Mesodermal cell (in vitro differentiated cells): ENCODE measurements at regions not wholly inside any gene's neighbourhood (a gene's known extent, or its start where the extent isn't known, plus 50 kb on each side); places are given as distances from the start of the nearest gene placed in this dataset.

Source experiments
- H3K27ac ChIP-seq: 2 replicates; pipeline ENCODE4 v1.7.0; 2013; ENCODE audit warnings: mild to moderate bottlenecking, low read depth, low read length, moderate library complexity; ENCODE audit not compliant: severe bottlenecking
- H3K36me3 ChIP-seq: 2 replicates; pipeline ENCODE4 v1.7.1; 2013; ENCODE audit warnings: mild to moderate bottlenecking, low read length, moderate library complexity; ENCODE audit not compliant: control insufficient read depth, insufficient read depth
- H3K4me1 ChIP-seq: one replicate; pipeline ENCODE4 v1.7.1; 2013; ENCODE audit warnings: mild to moderate bottlenecking, low read length; ENCODE audit not compliant: insufficient read depth, control insufficient read depth, poor library complexity, severe bottlenecking
- H3K4me3 ChIP-seq: 2 replicates; pipeline ENCODE4 v1.7.0; 2013; ENCODE audit warnings: low read length, control low read depth, mild to moderate bottlenecking; ENCODE audit not compliant: insufficient read depth, poor library complexity, severe bottlenecking; ENCODE audit errors: extremely low read depth
- H3K9me3 ChIP-seq: 2 replicates; pipeline ENCODE4 v1.7.1; 2013; ENCODE audit warnings: mild to moderate bottlenecking, low read length, moderate library complexity; ENCODE audit not compliant: control insufficient read depth
- WGBS, 2 experiments: methylation state at CpG; one replicate each; pipeline ENCODE4 v1.1.5; 2013; ENCODE audit warnings: missing lambda C conversion rate in 2 of 2; ENCODE audit not compliant: insufficient coverage in 2 of 2; 5-methylcytosine and 5-hydroxymethylcytosine counted together

DNA sequence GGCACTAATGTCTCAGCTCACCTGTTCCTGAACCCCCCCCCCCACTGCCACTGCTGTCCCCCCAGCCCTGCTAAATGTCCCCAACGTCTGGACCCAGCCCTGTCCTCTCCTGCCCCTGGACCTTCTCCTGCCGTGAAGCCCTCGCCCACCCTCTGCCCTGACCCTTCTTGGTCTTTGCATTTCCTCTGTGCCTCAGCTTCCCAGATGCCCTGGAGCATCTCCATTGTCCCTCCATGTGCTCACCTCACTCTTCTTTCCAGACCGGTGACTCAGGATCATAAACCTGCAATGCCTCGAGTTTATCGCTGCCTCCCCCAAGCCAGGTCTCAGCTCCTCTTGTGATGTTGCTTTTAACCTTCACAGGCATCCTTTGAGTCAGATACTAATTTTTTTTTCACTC lies 416.4 kb downstream of the BRD1 start:
- WGBS, 2 experiments: 83 to 85% methylated on average over 4 of the region's 6 CpGs
- Histone ChIP-seq H3K4me3 (no peak overlapping the region), H3K9me3 (no peaks in the 10 kb centered on the region), H3K36me3 (no peaks in the 10 kb centered on the region), H3K27ac (no peak overlapping the region), H3K4me1 (no peaks in the 10 kb centered on the region)

DNA sequence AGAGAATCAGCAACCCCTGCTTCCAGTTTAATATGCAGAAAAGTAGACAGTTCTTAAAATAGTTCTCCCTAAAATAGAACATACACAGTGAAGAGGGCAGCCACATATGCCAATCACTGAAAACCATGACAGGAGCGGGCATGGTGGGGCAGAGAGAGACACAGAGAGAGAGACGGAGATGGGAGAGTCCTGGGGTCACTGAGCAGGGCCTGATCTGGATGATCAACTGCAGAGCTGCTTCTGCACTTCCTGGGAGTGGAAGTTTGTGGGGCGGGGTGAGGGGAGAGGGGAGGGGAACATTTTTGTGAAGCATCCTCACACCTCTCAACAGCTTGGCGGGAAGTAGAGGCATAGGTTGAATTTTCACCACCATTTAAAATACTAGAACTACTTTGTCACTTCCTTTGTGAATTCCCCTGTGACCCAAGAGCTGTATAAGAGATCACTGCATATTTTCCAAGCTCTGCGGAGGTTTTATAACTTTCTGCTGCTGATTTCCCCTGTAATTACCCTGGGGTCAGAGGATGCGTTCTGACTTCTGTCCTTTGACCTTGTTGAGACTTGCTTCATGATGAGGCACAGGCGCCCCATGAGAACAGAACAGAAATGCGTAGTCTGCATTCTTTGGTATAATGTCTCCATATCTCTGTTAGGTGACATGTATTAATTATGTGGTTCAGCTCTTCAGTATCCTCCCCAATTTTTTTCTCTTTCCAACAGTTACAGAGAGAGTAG lies 419.4 kb downstream of the BRD1 start:
- no peak overlapping the region for H3K4me3 ChIP-seq
- no peak overlapping the region for H3K27ac ChIP-seq
- 68 to 90% methylated on average over 3 to 4 of the region's 8 CpGs for WGBS, 2 experiments
- H3K4me1 ChIP-seq: no peaks in the 10 kb centered on the region
- no peaks in the 10 kb centered on the region for H3K36me3 ChIP-seq
- H3K9me3 ChIP-seq: no peaks in the 10 kb centered on the region

DNA sequence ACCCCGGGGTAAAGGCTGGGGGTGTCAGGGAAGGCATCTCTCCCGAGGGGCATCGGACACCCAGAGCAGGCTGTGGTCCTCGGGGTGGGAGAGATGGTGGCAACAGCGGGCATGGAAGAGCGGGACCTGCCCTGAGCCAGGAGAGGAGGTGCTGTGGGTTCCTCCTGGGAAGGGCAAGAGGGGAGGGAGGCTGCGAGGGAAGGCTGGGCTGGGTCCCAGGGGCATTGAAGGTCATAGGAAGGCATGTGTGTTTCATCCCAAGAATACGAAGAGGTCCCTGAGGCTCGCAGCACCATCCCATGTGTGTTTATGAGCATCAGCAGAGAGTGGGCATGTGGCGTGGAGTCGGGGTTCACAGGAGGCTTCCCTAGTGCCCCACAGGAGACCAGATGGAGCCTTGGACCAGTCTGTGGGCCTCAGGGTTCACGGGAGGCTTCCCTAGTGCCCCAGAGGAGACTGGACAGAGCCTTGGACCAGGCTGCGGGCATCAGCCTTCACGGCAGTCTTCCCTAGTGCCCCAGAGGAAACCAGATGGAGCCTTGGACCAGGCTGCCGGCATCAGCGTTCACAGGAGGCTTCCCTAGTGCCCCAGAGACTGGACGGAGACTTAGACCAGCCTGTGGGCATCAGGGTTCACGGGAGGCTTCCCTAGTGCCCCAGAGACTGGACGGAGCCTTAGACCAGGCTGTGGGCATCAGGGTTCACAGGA lies 420.6 kb downstream of the BRD1 start:
- WGBS, 2 experiments: 93 to 94% methylated on average over 13 to 19 of the region's 19 CpGs
- Histone ChIP-seq H3K4me3 (no peak overlapping the region), H3K27ac (no peak overlapping the region), H3K36me3 (no peaks in the 10 kb centered on the region), H3K4me1 (no peaks in the 10 kb centered on the region), H3K9me3 (no peaks in the 10 kb centered on the region)

- Histone ChIP-seq H3K27ac (no peak overlapping the region), H3K4me3 (no peak overlapping the region), H3K9me3 (no peaks in the 10 kb centered on the region), H3K4me1 (no peaks in the 10 kb centered on the region), H3K36me3 (no peaks in the 10 kb centered on the region)
- WGBS, 2 experiments: 88 to 94% methylated on average over 10 to 13 of the region's 14 CpGs
Measured at GRCh38 chr22:49406047-49406650, 421.5 kb downstream of the BRD1 start.

GRCh38 chr22:49405590-49405989 lies 422.1 kb downstream of the BRD1 start:
- Histone ChIP-seq H3K9me3 (no peaks in the 10 kb centered on the region), H3K36me3 (no peaks in the 10 kb centered on the region), H3K27ac (no peak overlapping the region), H3K4me1 (no peaks in the 10 kb centered on the region), H3K4me3 (no peak overlapping the region)
- WGBS, 2 experiments: 56 to 100% methylated on average over 1 to 3 of the region's 3 CpGs

DNA sequence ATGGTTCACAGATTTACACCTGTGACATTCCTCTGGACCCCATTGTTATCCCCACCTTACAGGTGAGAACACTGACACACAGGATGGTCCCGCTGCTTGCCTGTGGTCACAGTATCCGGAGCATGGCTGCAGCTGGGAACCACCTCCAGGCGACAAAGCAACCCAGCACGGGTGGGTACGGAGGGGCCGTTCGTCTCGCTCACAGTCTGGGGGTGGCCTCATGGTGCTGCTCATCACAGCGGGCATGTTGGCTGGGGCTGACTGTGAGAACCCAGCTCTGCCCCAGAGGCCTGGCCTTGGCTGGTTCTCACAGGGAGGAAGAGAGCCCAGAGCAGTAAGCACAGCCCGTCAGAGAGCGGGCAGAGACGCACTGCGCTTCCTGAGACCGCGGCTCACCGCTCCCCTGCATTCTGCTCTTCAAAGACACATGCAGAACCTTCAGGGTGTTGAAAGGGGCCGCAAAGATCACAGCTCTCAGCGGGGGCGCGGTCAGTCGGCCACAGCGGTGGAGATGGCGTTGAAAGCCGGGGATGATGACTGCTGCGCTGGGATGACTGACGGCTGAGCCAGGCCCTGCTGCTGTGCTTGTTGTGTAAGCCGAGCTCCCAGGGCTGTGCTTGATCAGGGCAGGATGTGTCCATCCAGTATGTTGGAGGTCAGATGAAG lies 423.0 kb downstream of the BRD1 start:
- Histone ChIP-seq H3K36me3 (no peaks in the 10 kb centered on the region), H3K4me3 (no peak overlapping the region), H3K4me1 (no peaks in the 10 kb centered on the region), H3K27ac (no peak overlapping the region), H3K9me3 (no peaks in the 10 kb centered on the region)
- 51 to 55% methylated on average over 21 to 24 of the region's 27 CpGs for whole genome bisulfite sequencing, 2 experiments

GRCh38 chr22:49404020-49404419 lies 423.7 kb downstream of the BRD1 start:
- Histone ChIP-seq H3K4me3 (no peak overlapping the region), H3K27ac (no peak overlapping the region), H3K9me3 (no peaks in the 10 kb centered on the region), H3K4me1 (no peaks in the 10 kb centered on the region), H3K36me3 (no peaks in the 10 kb centered on the region)
- WGBS, 2 experiments: 90 to 91% methylated on average over 9 to 10 of the region's 10 CpGs

DNA sequence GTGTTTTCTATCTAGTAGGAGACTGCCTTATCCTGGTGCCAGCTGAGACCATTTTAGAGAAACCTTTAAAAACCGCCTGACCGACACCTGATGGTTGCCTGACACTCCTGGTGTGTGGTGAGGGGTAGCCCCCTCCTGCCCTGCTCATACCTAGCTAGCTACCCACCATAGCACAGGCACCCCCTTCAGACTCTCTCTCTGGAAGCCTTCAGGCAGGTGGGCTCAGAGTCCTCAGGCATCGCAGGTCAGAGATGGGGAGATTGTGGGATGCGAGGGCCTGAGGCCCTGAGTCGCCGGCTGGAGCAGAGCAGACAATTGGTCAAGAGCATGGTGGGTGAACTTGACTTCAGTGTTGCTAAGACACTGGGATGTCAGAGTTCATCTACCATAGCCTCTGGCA lies 424.6 kb downstream of the BRD1 start:
- WGBS, 2 experiments: no CpG with 5 or more reads among the region's 6 CpGs
- Histone ChIP-seq H3K27ac (no peak overlapping the region), H3K4me3 (no peak overlapping the region), H3K36me3 (no peaks in the 10 kb centered on the region), H3K9me3 (no peaks in the 10 kb centered on the region), H3K4me1 (no peaks in the 10 kb centered on the region)

- Histone ChIP-seq H3K36me3 (no peaks in the 10 kb centered on the region), H3K9me3 (no peaks in the 10 kb centered on the region), H3K4me3 (no peak overlapping the region), H3K4me1 (no peaks in the 10 kb centered on the region), H3K27ac (no peak overlapping the region)
- WGBS, 2 experiments: 75 to 77% methylated on average over 10 to 12 of the region's 12 CpGs
Measured at GRCh38 chr22:49402169-49402568, 425.5 kb downstream of the BRD1 start.

DNA sequence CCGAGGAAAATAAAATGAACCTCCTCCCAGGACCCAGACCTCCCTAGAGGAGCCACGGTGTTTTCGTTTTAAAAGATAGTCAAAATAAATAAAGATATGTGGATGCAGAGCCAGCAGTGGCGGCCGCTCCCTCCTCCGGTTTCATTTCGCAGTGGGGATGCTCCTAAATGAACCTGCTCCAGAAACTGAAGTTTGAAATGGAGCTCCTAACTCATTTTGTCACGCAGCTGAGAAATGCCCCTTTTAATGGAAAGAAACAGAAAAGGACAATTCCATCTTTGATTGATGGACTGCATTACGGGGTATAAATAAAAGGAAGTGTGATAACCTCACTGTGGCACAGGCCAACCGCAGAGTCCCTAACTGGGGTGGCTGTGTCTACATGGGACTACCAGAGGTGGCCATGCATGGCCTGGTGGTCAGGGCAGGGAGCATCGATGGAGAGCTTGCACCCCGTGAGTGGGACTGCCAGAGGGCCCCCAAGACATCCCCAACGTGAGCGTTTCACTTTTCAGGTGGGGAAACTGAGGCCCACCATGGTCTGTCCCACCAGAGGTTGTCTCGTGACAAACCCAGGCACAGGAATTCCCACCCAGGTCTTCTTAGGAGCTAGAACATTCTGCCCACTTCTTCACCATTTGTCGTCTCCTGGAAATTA lies 426.6 kb downstream of the BRD1 start:
- Histone ChIP-seq H3K27ac (no peak overlapping the region), H3K4me1 (no peaks in the 10 kb centered on the region)
- 90 to 93% methylated on average over 12 to 15 of the region's 16 CpGs for WGBS, 2 experiments

More for the DNA sequence above, 426.6 kb downstream of the BRD1 start:
- no peaks in the 10 kb centered on the region for H3K9me3 ChIP-seq
- H3K4me3 ChIP-seq: no peak overlapping the region
- no peaks in the 10 kb centered on the region for H3K36me3 ChIP-seq
